CD14-positive monocyte (primary cell): ENCODE measurements at regions not wholly inside any gene's neighbourhood (a gene's known extent, or its start where the extent isn't known, plus 50 kb on each side); places are given as distances from the start of the nearest gene placed in this dataset.
A peak's percentile ranks its signal among the peaks of the same experiment; 100 is the strongest.
"Not testable (repeated sequence)": the region's sequence is repeated elsewhere in the genome, so short reads cannot be mapped to it uniquely, and the experiment has no call there.

Source experiments
- DNase-seq, 3 donors: peaks; one replicate each; pipeline ENCODE4 v3.0.0-alpha.2; 2011 to 2022
- H2AFZ ChIP-seq: 2 replicates; pipeline ENCODE4 v1.6.0; 2012; ENCODE audit warnings: mild to moderate bottlenecking, low read depth, low read length, inconsistent platforms; ENCODE audit not compliant: insufficient read depth, poor library complexity, severe bottlenecking
- H3K27ac ChIP-seq, 2 donors: 1 replicate in 1 of 2; 2 replicates in 1 of 2; pipeline ENCODE4 v1.5.1; 2012 to 2013; ENCODE audit warnings: low read length in 2 of 2, control low read depth in 1 of 2, inconsistent platforms in 1 of 2, low read depth in 1 of 2, mild to moderate bottlenecking in 1 of 2
- H3K27me3 ChIP-seq, 2 donors: one replicate each; pipeline versions ENCODE4 v1.6.0 to v1.6.1; 2011 to 2013; ENCODE audit warnings: low read length in 2 of 2; ENCODE audit not compliant: control insufficient read depth in 2 of 2, insufficient read depth in 2 of 2
- H3K36me3 ChIP-seq, 2 donors: replicated peaks in 1 of 2; 1 replicate in 1 of 2; 2 replicates in 1 of 2; pipeline versions ENCODE4 v1.5.1 to v1.6.1; 2012 to 2013; ENCODE audit warnings: low read length in 2 of 2, control low read depth in 1 of 2, inconsistent platforms in 1 of 2, mild to moderate bottlenecking in 1 of 2; ENCODE audit not compliant: insufficient read depth in 2 of 2, control insufficient read depth in 1 of 2
- H3K4me1 ChIP-seq, 2 donors: 1 replicate in 1 of 2; 2 replicates in 1 of 2; pipeline versions ENCODE4 v1.5.1 to v1.6.1; 2012 to 2013; ENCODE audit warnings: low read length in 2 of 2, control low read depth in 1 of 2, inconsistent platforms in 1 of 2, mild to moderate bottlenecking in 1 of 2, moderate library complexity in 1 of 2; ENCODE audit not compliant: insufficient read depth in 2 of 2, control insufficient read depth in 1 of 2
- H3K4me2 ChIP-seq: replicated peaks from 2 replicates; pipeline ENCODE3; 2012; ENCODE audit warnings: low read length, moderate library complexity, mild to moderate bottlenecking; ENCODE audit not compliant: poor library complexity, severe bottlenecking; ENCODE audit errors: extremely low read depth
- H3K4me3 ChIP-seq, 3 experiments: fragments of 200-600 bp in 1 of 3; sonication (generic) in 1 of 3; replicated peaks in 1 of 3; 1 replicate in 2 of 3; 2 replicates in 1 of 3; pipeline ENCODE4 v1.5.1; 2011 to 2013; ENCODE audit warnings: low read length in 3 of 3, mild to moderate bottlenecking in 3 of 3, control low read depth in 2 of 3, low read depth in 2 of 3, inconsistent platforms in 1 of 3, moderate library complexity in 1 of 3
- H3K79me2 ChIP-seq: 2 replicates; pipeline ENCODE4 v1.6.0; 2012; ENCODE audit warnings: mild to moderate bottlenecking, control low read depth, inconsistent platforms, low read length, moderate library complexity; ENCODE audit not compliant: insufficient read depth
- H3K9ac ChIP-seq: 2 replicates; pipeline ENCODE4 v1.6.0; 2017; ENCODE audit warnings: low read length, mild to moderate bottlenecking; ENCODE audit not compliant: insufficient read depth, poor library complexity, severe bottlenecking
- H3K9me3 ChIP-seq, 2 donors: replicated peaks in 1 of 2; 1 replicate in 1 of 2; 2 replicates in 1 of 2; pipeline versions ENCODE4 v1.5.1 to v1.6.1; 2012 to 2013; ENCODE audit warnings: low read length in 2 of 2, control low read depth in 1 of 2; ENCODE audit not compliant: control insufficient read depth in 1 of 2, insufficient read depth in 1 of 2
- H4K20me1 ChIP-seq: 2 replicates; pipeline ENCODE4 v1.6.0; 2012; ENCODE audit warnings: mild to moderate bottlenecking, low read length, control low read depth, moderate library complexity; ENCODE audit not compliant: insufficient read depth
- H3K27ac Mint-ChIP-seq, 7 donors: one replicate each; pipeline ENCODE4 v1.8.0; 2020; ENCODE audit warnings: mild to moderate bottlenecking in 7 of 7, mixed read lengths in 7 of 7, moderate library complexity in 6 of 7, inconsistent platforms in 2 of 7
- H3K27me3 Mint-ChIP-seq, 3 donors: one replicate each; pipeline ENCODE4 v1.8.0; 2021 to 2022; ENCODE audit warnings: low read depth in 3 of 3, mild to moderate bottlenecking in 3 of 3, mixed read lengths in 3 of 3, moderate library complexity in 3 of 3, inconsistent platforms in 1 of 3
- H3K36me3 Mint-ChIP-seq, 2 donors: one replicate each; pipeline ENCODE4 v1.8.0; 2020; ENCODE audit warnings: mixed read lengths in 2 of 2, inconsistent platforms in 1 of 2, mild to moderate bottlenecking in 1 of 2
- H3K4me1 Mint-ChIP-seq: one replicate; pipeline ENCODE4 v1.8.0; 2020; ENCODE audit warnings: mild to moderate bottlenecking, mixed read lengths
- H3K4me3 Mint-ChIP-seq, 2 donors: one replicate each; pipeline ENCODE4 v1.8.0; 2020; ENCODE audit warnings: mild to moderate bottlenecking in 2 of 2, mixed read lengths in 2 of 2, moderate library complexity in 1 of 2
- H3K9me3 Mint-ChIP-seq, 7 donors: one replicate each; pipeline ENCODE4 v1.8.0; 2020 to 2022; ENCODE audit warnings: mixed read lengths in 7 of 7, mild to moderate bottlenecking in 6 of 7, moderate library complexity in 6 of 7, inconsistent platforms in 2 of 7
- CTCF ChIP-seq: fragments of 200-600 bp; IDR thresholded peaks from one replicate; pipeline ENCODE4 v1.8.0; 2022; ENCODE audit warnings: antibody characterized with exemption, mild to moderate bottlenecking
- WGBS: methylation state at CpG from one replicate; pipeline ENCODE4 v1.1.5; 2013; ENCODE audit warnings: missing lambda C conversion rate; ENCODE audit not compliant: insufficient coverage; 5-methylcytosine and 5-hydroxymethylcytosine counted together
- intact Hi-C, 2 donors: fragments of 100-400 bp; cut with micrococcal nuclease; formaldehyde crosslinking; loops; one replicate each; pipeline versions ENCODE4 v1.15.0 to v1.15.1; 2023

DNA sequence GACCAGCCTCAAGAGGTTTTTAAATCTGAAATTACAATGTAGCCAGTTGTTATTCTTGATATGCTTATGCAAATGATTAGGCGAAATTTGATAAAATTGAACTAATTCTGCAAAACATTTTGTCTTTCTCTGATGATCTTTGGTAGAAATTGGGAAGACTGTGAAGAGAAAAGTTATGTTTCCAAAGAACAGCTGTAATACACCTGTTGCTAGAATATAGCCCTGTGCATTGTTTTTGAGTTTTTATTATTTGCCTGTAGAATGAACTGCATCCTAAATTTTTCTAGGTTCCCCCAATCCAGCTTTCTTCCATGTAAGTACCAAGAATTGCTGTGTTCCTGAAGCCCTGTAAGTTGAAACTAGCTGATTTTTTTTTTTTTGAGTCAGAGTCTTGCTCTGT lies 81.5 kb upstream of the RHOU start:
- intact Hi-C loops, result no loop called here
- peaks cover 32 to 54% (median 52%) of the 10 kb centered on the region in 3 donors for H3K27me3 Mint-ChIP-seq

GRCh38 chr1:228655796-228656394 lies 79.4 kb upstream of the RHOU start:
- Mint-ChIP-seq H3K4me1 (no peaks in the 10 kb centered on the region), H3K27ac (no peak overlapping the region), H3K4me3 (no peak overlapping the region), H3K27me3 (peaks cover 13 to 41% (median 40%) of the 10 kb centered on the region in 3 donors), H3K36me3 (no peaks in the 10 kb centered on the region), H3K9me3 (peaks cover 0 to 2% (median 0%) of the 10 kb centered on the region in 7 donors)
- Histone ChIP-seq H3K79me2 (no peaks in the 10 kb centered on the region), H3K4me1 (no peaks in the 10 kb centered on the region), H2AFZ (no peak overlapping the region), H4K20me1 (no peaks in the 10 kb centered on the region), H3K36me3 (no peaks in the 10 kb centered on the region), H3K9ac (no peak overlapping the region), H3K27ac (no peak overlapping the region), H3K4me2 (no peak overlapping the region), H3K4me3 (no peak overlapping the region), H3K27me3 (peaks cover 22% of the 10 kb centered on the region in 2 donors), H3K9me3 (no peaks in the 10 kb centered on the region)
- DNase-seq, result no peak
- WGBS, result no CpG with 5 or more reads among the region's 3 CpGs
- intact Hi-C loops, result no loop called here
- TF ChIP-seq CTCF, result no peak

More for the DNA sequence above, 81.5 kb upstream of the RHOU start:
- peaks cover 0 to 12% of the 10 kb centered on the region in 2 donors for H3K9me3 ChIP-seq
- H3K36me3 Mint-ChIP-seq, result peaks cover 9 to 12% of the 10 kb centered on the region in 2 donors
- peaks cover 5% of the 10 kb centered on the region for H3K4me1 Mint-ChIP-seq
- H3K27ac ChIP-seq, result no peak overlapping the region
- no peaks in the 10 kb centered on the region for H3K4me1 ChIP-seq
- H3K4me2 ChIP-seq, result no peak overlapping the region
- H4K20me1 ChIP-seq, result no peaks in the 10 kb centered on the region
- no peaks in the 10 kb centered on the region for H3K36me3 ChIP-seq
- no peak overlapping the region for H2AFZ ChIP-seq
- peak overlapping the region in 1 of 2 donors; percentile 43 for H3K4me3 Mint-ChIP-seq
- no peak for DNase-seq
- no peak overlapping the region for H3K4me3 ChIP-seq
- peaks cover 42 to 43% of the 10 kb centered on the region in 2 donors for H3K27me3 ChIP-seq
- H3K9ac ChIP-seq, result no peak overlapping the region
- H3K79me2 ChIP-seq, result no peaks in the 10 kb centered on the region
- no peak overlapping the region for H3K27ac Mint-ChIP-seq
- no peak for TF ChIP-seq CTCF
- 88% methylated on average over 1 of the region's 1 CpG for WGBS
- peaks cover 0 to 8% (median 2%) of the 10 kb centered on the region in 7 donors for H3K9me3 Mint-ChIP-seq

GRCh38 chr1:228662007-228662689 lies 73.1 kb upstream of the RHOU start:
- H3K27me3 ChIP-seq, H3K4me3 ChIP-seq, H3K36me3 ChIP-seq, H3K4me1 ChIP-seq, H3K4me2 ChIP-seq, H3K9ac ChIP-seq, H3K27ac ChIP-seq, H3K4me3 Mint-ChIP-seq, H4K20me1 ChIP-seq, H2AFZ ChIP-seq, H3K79me2 ChIP-seq, H3K36me3 Mint-ChIP-seq, H3K9me3 Mint-ChIP-seq, H3K27ac Mint-ChIP-seq, H3K4me1 Mint-ChIP-seq, H3K9me3 ChIP-seq, DNase-seq: not testable (repeated sequence)
- H3K27me3 Mint-ChIP-seq, result peaks cover 13 to 17% (median 13%) of the 10 kb centered on the region in 3 donors
- WGBS, result no CpG with 5 or more reads among the region's 5 CpGs
- intact Hi-C loops, result loop anchor here in 1 of 2 donors (2.0 kb wide), 1 partner anchor 593 kb away; no protein-coding TSS in a partner anchor
